Activated CD4-positive, alpha-beta memory T cell treated with anti-CD3 and anti-CD28 coated beads for 36 hours (primary cell): ENCODE measurements at regions not wholly inside any gene's neighbourhood (a gene's known extent, or its start where the extent isn't known, plus 50 kb on each side); places are given as distances from the start of the nearest gene placed in this dataset.

Experiments used
- CTCF ChIA-PET: fragments of 350-600 bp; sonication (Branson Sonifier 250); formaldehyde crosslinking; loops from one replicate; lab custom pipeline; 2021; ENCODE audit warnings: antibody characterized with exemption, inconsistent platforms; lab: Charles Lee
- POLR2A ChIA-PET: fragments of 350-600 bp; sonication (Branson Sonifier 250); formaldehyde crosslinking; loops from one replicate; lab custom pipeline; 2021; ENCODE audit warnings: antibody characterized with exemption; lab: Charles Lee
- DNase-seq: peaks from one replicate; pipeline ENCODE4 v3.0.0-alpha.2; 2020
- H3K27ac Mint-ChIP-seq: one replicate; pipeline ENCODE4 v1.8.0; 2021; ENCODE audit warnings: mixed read lengths
- H3K27me3 Mint-ChIP-seq: one replicate; pipeline ENCODE4 v1.8.0; 2021; ENCODE audit warnings: mixed read lengths
- H3K36me3 Mint-ChIP-seq: one replicate; pipeline ENCODE4 v1.8.0; 2021; ENCODE audit warnings: mixed read lengths
- H3K4me1 Mint-ChIP-seq: one replicate; pipeline ENCODE4 v1.8.0; 2021; ENCODE audit warnings: low read depth, mixed read lengths
- H3K4me3 Mint-ChIP-seq: one replicate; pipeline ENCODE4 v1.8.0; 2021; ENCODE audit warnings: mild to moderate bottlenecking, mixed read lengths
- H3K9me3 Mint-ChIP-seq: one replicate; pipeline ENCODE4 v1.8.0; 2021; ENCODE audit warnings: mixed read lengths
- intact Hi-C: fragments of 100-400 bp; cut with micrococcal nuclease; formaldehyde crosslinking; loops from one replicate; pipeline ENCODE4 v1.15.1; 2023

DNA sequence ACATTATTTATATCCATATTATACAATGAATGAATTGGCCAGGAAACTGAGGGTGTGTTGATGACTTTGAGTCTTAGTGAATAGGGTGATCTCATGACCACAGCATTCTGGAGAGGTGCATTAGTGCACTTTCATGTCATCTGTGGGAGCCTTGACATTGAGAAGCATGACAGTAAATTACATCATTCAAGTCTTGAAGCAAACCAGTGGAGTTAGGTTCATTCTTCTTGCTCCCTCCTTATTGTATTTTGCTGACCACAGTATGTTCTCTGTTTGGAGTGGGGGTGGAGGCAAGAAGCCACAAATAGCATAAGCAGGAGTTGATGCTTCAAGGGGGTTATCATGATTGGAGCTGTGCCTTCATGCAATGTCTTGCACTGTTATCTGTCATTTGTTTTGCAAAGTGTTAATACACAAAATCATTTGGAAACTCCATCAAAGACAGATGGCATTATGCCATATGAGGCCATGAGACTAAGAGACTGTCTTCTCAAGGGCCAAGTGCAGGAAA is 680.2 kb downstream of the NYAP2 start:
- intact Hi-C loops = no loop called here
- Mint-ChIP-seq H3K4me3 (no peak overlapping the region), H3K9me3 (no peaks in the 10 kb centered on the region), H3K4me1 (no peaks in the 10 kb centered on the region), H3K36me3 (no peaks in the 10 kb centered on the region), H3K27me3 (no peaks in the 10 kb centered on the region), H3K27ac (no peak overlapping the region)
- no peak for DNase-seq
- POLR2A ChIA-PET = no interaction called here
- CTCF ChIA-PET = no interaction called here

DNA sequence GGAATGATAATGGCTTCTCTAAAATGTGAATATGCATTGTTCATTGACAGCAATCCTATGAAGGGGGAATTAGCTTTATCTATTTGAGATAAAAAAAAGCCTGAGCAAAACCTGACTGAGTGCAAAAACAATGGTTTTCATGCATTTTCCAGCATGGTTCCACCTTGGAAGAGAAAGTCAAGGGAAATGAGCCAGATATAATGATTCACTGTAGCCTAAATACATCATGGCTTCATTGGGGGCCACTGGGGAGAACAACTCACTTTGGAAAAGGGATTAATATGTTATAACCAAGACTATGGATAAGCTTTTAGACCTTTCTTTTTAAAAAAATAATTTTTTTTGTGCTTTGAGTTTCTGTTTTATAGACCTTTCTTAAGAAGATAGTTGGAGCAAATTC is 679.7 kb downstream of the NYAP2 start:
- no peak for DNase-seq
- Mint-ChIP-seq H3K9me3 (no peaks in the 10 kb centered on the region), H3K27me3 (no peaks in the 10 kb centered on the region), H3K36me3 (no peaks in the 10 kb centered on the region), H3K4me3 (no peak overlapping the region), H3K4me1 (no peaks in the 10 kb centered on the region), H3K27ac (no peak overlapping the region)
- ChIA-PET CTCF (no interaction called here), POLR2A (no interaction called here)
- intact Hi-C loops = no loop called here

DNA sequence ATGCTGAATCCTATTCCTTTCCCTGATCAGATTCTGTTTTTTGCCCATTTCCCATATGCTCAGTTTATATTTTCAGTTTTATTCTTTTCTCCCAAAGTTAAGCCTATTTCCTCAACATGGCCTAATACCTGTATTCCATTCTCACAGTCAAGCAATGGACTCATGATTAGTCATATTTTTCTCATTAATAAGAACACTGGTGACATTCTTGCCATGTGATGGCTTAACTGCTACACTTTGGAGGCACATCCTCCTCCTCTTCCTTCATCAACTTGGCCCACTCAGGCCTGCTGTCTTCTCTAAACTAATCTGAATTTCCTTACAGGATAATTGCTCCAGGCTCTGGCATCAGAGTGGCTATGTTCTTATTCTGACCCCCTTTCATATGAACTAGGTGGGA is 679.2 kb downstream of the NYAP2 start:
- CTCF ChIA-PET = no interaction called here
- no peak for DNase-seq
- Mint-ChIP-seq H3K27ac (no peak overlapping the region), H3K36me3 (no peaks in the 10 kb centered on the region), H3K27me3 (no peaks in the 10 kb centered on the region), H3K4me1 (no peaks in the 10 kb centered on the region), H3K4me3 (no peak overlapping the region), H3K9me3 (no peaks in the 10 kb centered on the region)
- intact Hi-C loops = no loop called here
- POLR2A ChIA-PET = no interaction called here

GRCh38 chr2:226077841-226078240 is 678.3 kb downstream of the NYAP2 start:
- DNase-seq = no peak
- intact Hi-C loops = no loop called here
- ChIA-PET POLR2A (no interaction called here), CTCF (no interaction called here)
- Mint-ChIP-seq H3K36me3 (no peaks in the 10 kb centered on the region), H3K27ac (no peak overlapping the region), H3K9me3 (no peaks in the 10 kb centered on the region), H3K27me3 (no peaks in the 10 kb centered on the region), H3K4me3 (no peak overlapping the region), H3K4me1 (no peaks in the 10 kb centered on the region)

DNA sequence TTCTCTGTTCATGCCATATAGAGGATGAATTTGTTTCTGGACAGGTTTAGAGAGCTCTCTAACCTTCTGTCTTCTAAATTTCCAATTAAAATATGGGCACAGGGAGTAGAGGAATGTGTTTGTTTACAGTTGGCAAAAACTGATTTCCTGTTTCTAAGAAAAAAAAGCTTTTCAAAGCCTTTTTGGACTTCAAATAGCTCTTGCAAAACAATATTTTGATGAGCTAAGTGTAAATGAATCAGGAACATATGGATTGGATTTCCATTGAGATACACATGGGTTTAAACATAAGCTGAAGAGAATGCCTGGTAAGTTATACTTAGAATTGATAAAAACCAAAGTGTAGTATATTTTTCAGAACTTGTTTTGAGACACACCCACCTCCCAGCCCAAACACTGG is 677.5 kb downstream of the NYAP2 start:
- DNase-seq = no peak
- H3K36me3 Mint-ChIP-seq = no peaks in the 10 kb centered on the region
- no peaks in the 10 kb centered on the region for H3K27me3 Mint-ChIP-seq
- no peak overlapping the region for H3K4me3 Mint-ChIP-seq
- ChIA-PET CTCF (no interaction called here), POLR2A (no interaction called here)
- H3K4me1 Mint-ChIP-seq = no peaks in the 10 kb centered on the region
- no peaks in the 10 kb centered on the region for H3K9me3 Mint-ChIP-seq
- intact Hi-C loops = no loop called here
- H3K27ac Mint-ChIP-seq = no peak overlapping the region

DNA sequence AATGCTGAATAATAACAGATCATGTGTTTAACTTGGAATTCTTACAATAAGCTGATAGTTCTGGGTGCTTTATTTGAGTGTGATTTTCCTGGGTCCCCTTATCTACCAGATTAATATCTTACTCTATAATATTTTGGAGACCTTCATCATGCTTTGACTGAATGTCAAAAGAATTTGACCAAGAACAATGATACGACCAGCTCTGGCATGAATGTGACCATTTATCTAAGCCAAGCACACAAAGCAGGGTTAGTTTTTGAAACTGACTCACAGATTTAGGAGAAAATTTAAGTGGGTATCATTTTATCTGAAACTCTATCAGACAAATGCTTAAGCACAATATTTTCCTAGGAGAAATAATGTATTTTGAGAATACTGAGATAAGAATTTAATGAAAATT is 677.0 kb downstream of the NYAP2 start:
- H3K27ac Mint-ChIP-seq = no peak overlapping the region
- H3K4me1 Mint-ChIP-seq = no peaks in the 10 kb centered on the region

GRCh38 chr2:226074391-226074790 is 674.9 kb downstream of the NYAP2 start:
- DNase-seq = no peak
- H3K36me3 Mint-ChIP-seq = no peaks in the 10 kb centered on the region
- H3K4me3 Mint-ChIP-seq = no peak overlapping the region
- intact Hi-C loops = no loop called here
- CTCF ChIA-PET = no interaction called here
- H3K4me1 Mint-ChIP-seq = no peaks in the 10 kb centered on the region
- no peak overlapping the region for H3K27ac Mint-ChIP-seq
- H3K27me3 Mint-ChIP-seq = no peaks in the 10 kb centered on the region
- no peaks in the 10 kb centered on the region for H3K9me3 Mint-ChIP-seq
- POLR2A ChIA-PET = no interaction called here

More for the DNA sequence above, 677.0 kb downstream of the NYAP2 start:
- no peak overlapping the region for H3K4me3 Mint-ChIP-seq
- ChIA-PET POLR2A (no interaction called here), CTCF (no interaction called here)
- H3K36me3 Mint-ChIP-seq = no peaks in the 10 kb centered on the region
- intact Hi-C loops = no loop called here
- no peaks in the 10 kb centered on the region for H3K9me3 Mint-ChIP-seq
- H3K27me3 Mint-ChIP-seq = no peaks in the 10 kb centered on the region
- DNase-seq = no peak

DNA sequence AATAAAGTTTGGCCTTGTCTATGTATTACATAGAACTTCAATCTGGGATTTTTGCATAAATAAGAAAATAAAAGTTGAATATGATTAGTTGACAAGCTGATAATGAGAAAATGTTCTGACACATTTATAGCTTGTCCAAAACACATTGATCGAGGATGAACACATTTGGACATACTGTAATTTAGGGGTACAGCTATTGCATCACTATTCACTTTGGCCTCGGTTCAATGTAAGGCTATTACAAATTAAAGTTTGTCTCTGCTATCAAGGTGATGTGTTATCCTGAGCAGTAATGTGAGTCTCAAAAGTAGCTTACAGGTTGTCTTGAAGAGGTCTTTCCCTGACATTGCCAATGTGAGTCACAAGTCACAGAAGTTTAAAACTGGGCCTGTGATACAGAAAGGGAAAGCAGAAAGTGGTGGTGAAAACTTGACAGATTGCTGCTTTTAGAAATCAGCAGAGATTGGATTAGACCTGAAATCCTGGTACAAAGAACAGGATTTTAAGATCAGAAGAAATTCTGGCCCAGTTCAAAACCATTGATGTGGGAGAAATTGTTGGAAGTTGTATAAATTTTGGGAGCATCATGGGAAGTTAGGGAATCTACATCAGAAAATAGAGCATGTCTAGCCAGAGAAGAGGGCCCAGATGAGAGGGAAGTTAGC is 674.1 kb downstream of the NYAP2 start:
- no peaks in the 10 kb centered on the region for H3K4me1 Mint-ChIP-seq
- H3K36me3 Mint-ChIP-seq = no peaks in the 10 kb centered on the region
- CTCF ChIA-PET = no interaction called here
- no peaks in the 10 kb centered on the region for H3K27me3 Mint-ChIP-seq
- H3K9me3 Mint-ChIP-seq = no peaks in the 10 kb centered on the region
- POLR2A ChIA-PET = no interaction called here
- no peak for DNase-seq
- H3K27ac Mint-ChIP-seq = no peak overlapping the region
- intact Hi-C loops = no loop called here
- H3K4me3 Mint-ChIP-seq = no peak overlapping the region

DNA sequence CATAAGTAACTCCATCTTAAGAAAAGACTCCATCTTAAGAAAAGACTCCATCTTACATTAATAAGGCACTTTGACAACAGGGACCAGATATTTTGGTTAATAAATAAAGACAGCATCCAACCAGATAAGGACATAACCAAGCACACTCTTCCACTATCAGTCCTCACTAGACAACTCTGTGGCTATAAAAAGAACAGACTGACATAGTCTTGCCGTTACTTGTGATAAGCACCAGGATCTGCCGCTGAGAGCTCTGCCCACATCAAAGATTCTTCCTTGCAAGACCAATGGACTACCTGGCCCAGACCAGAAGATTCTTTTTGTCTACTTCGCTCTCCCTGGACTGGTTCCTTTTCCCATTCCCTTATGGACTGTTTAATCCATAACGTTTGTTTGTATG is 667.4 kb downstream of the NYAP2 start:
- Mint-ChIP-seq H3K27ac (no peak overlapping the region), H3K36me3 (no peaks in the 10 kb centered on the region), H3K4me3 (no peak overlapping the region), H3K27me3 (peaks cover 2% of the 10 kb centered on the region), H3K9me3 (no peaks in the 10 kb centered on the region), H3K4me1 (no peaks in the 10 kb centered on the region)
- DNase-seq = no peak
- CTCF ChIA-PET = no interaction called here
- POLR2A ChIA-PET = no interaction called here
- intact Hi-C loops = no loop called here

- Mint-ChIP-seq H3K9me3 (no peaks in the 10 kb centered on the region), H3K27ac (no peak overlapping the region), H3K27me3 (peaks cover 2% of the 10 kb centered on the region), H3K36me3 (no peaks in the 10 kb centered on the region), H3K4me1 (no peaks in the 10 kb centered on the region), H3K4me3 (no peak overlapping the region)
- intact Hi-C loops = no loop called here
- DNase-seq = no peak
- POLR2A ChIA-PET = no interaction called here
- CTCF ChIA-PET = no interaction called here
These were observed 666.9 kb downstream of the NYAP2 start for GRCh38 chr2:226066391-226066790.

GRCh38 chr2:226064932-226065570 is 665.5 kb downstream of the NYAP2 start:
- no peaks in the 10 kb centered on the region for H3K4me1 Mint-ChIP-seq
- POLR2A ChIA-PET = no interaction called here

GRCh38 chr2:226063704-226064440 is 664.4 kb downstream of the NYAP2 start:
- intact Hi-C loops = no loop called here
- ChIA-PET POLR2A (no interaction called here), CTCF (no interaction called here)

More at GRCh38 chr2:226064932-226065570, 665.5 kb downstream of the NYAP2 start:
- H3K36me3 Mint-ChIP-seq = no peaks in the 10 kb centered on the region
- H3K9me3 Mint-ChIP-seq = no peaks in the 10 kb centered on the region
- DNase-seq = no peak
- H3K27ac Mint-ChIP-seq = no peak overlapping the region
- H3K4me3 Mint-ChIP-seq = no peak overlapping the region
- CTCF ChIA-PET = no interaction called here
- H3K27me3 Mint-ChIP-seq = peaks cover 2% of the 10 kb centered on the region
- intact Hi-C loops = no loop called here

More at GRCh38 chr2:226063704-226064440, 664.4 kb downstream of the NYAP2 start:
- Mint-ChIP-seq H3K4me1 (no peaks in the 10 kb centered on the region), H3K4me3 (no peak overlapping the region), H3K9me3 (no peaks in the 10 kb centered on the region), H3K27me3 (peaks cover 2% of the 10 kb centered on the region), H3K36me3 (no peaks in the 10 kb centered on the region), H3K27ac (no peak overlapping the region)
- no peak for DNase-seq
